ENCODE measurements at regions not wholly inside any gene's neighbourhood (a gene's known extent, or its start where the extent isn't known, plus 50 kb on each side); places are given as distances from the start of the nearest gene placed in this dataset.

DNA sequence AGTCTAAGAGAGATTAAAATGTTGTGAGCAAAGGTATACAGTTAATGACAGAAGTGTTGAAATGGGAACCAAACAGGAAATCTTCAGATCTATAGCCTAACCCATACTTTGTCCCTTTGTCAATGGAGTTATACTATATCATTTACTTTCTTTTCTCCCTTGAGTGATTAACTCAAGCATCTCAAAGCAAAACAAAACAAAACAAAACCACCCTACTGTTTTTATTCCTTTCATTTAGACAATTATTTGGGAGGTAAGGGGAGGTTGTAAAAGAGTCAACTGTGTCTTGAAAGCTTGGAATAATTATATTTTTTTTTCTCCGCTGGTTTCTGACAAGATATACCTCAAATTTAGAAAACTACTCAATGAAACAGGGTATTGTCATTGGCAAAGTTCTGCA, 139.8 kb upstream of the HMGN3 start:
- no peak overlapping the region for H3K56ac ChIP-seq (replicated peaks; ENCODE audit: insufficient read length, low read depth, low read length)
- H3K4me3 ChIP-seq (ENCODE audit: extremely low read depth in 1 of 4, insufficient read depth in 2 of 4, low read depth in 3 of 4, low read length in 4 of 4): no peak overlapping the region
- no peak overlapping the region for H3K4ac ChIP-seq (replicated peaks; ENCODE audit: insufficient read length, low read depth, low read length)
- H3K9ac ChIP-seq (replicated peaks in 1 of 4; ENCODE audit: extremely low read depth in 1 of 4, low read depth in 3 of 4, low read length in 3 of 4): no peak overlapping the region
- FAIRE-seq (no peak), DNase-seq (ENCODE audit: low read depth in 1 of 2, low spot score in 2 of 2) (no peak)
- no peaks in the 10 kb centered on the region for H3K79me1 ChIP-seq (ENCODE audit: low read depth, low read length)
- H3K36me3 ChIP-seq (ENCODE audit: control insufficient read depth in 2 of 4, insufficient read depth in 4 of 4, low read length in 3 of 4): no peaks in the 10 kb centered on the region
- H2BK15ac ChIP-seq (ENCODE audit: low read length): no peak overlapping the region
- 76% methylated on average over 1 of the region's 1 CpG; no CpG with 5 or more reads in 1 of the 2 experiments for WGBS, 2 experiments (ENCODE audit: extremely low coverage in 1 of 2, insufficient coverage in 1 of 2, insufficient read length in 1 of 2, insufficient replicate concordance in 2 of 2, low coverage in 1 of 2, low lambda C conversion rate in 2 of 2, missing lambda C conversion rate in 1 of 2)
- no peak overlapping the region for H2BK5ac ChIP-seq (ENCODE audit: low read depth, low read length)
- no peaks in the 10 kb centered on the region for H3K23me2 ChIP-seq (ENCODE audit: low read depth, low read length)
- no peak overlapping the region for H3K23ac ChIP-seq (ENCODE audit: insufficient read length)
- H2BK120ac ChIP-seq (replicated peaks; ENCODE audit: low read depth, low read length): no peak overlapping the region
- TF ChIP-seq GABPA (IDR thresholded peaks at IDR 0.05; ENCODE audit: borderline replicate concordance, insufficient read depth, low read length) (no peak), POLR2AphosphoS5 (IDR thresholded peaks at IDR 0.05; ENCODE audit: low read depth, low read length) (no peak)
- peaks cover 0 to 8% of the 10 kb centered on the region in 2 experiments; a peak in 2 of 4 replicates for H3K9me3 ChIP-seq (ENCODE audit: insufficient read depth in 2 of 2, low read depth in 1 of 2, low read length in 1 of 2)
- ChIA-PET CTCF (ENCODE audit: partially characterized antibody) (no interaction called here), POLR2A (ENCODE audit: partially characterized antibody) (no interaction called here)
- H3K4me2 ChIP-seq (ENCODE audit: insufficient read depth in 1 of 2, low read depth in 2 of 2, low read length in 2 of 2): no peak overlapping the region
- no peaks in the 10 kb centered on the region; a peak in 1 of 7 replicates for H3K4me1 ChIP-seq (replicated peaks in 1 of 4; ENCODE audit: control insufficient read depth in 3 of 4, insufficient read depth in 4 of 4, low read length in 3 of 4)
- H4K8ac ChIP-seq (ENCODE audit: extremely low read depth, insufficient read depth, low read length): no peak overlapping the region
- H4K20me1 ChIP-seq (replicated peaks in 1 of 2; ENCODE audit: control insufficient read depth in 1 of 2, insufficient read depth in 2 of 2, low read length in 2 of 2): no peaks in the 10 kb centered on the region
- H2AFZ ChIP-seq (ENCODE audit: low read length): no peak overlapping the region
- no peaks in the 10 kb centered on the region for H3K27me3 ChIP-seq (replicated peaks in 1 of 4; ENCODE audit: control insufficient read depth in 3 of 4, extremely low read depth in 1 of 4, insufficient read depth in 3 of 4, low read length in 3 of 4)
- H3K18ac ChIP-seq (ENCODE audit: extremely low read depth, low read length): no peak overlapping the region
- no peaks in the 10 kb centered on the region for H3K79me2 ChIP-seq (ENCODE audit: control insufficient read depth in 1 of 2, insufficient read depth in 2 of 2, low read length in 2 of 2)
- H3K14ac ChIP-seq (ENCODE audit: insufficient read length): no peak overlapping the region
- H4K91ac ChIP-seq (replicated peaks; ENCODE audit: insufficient read length, low read length): no peak overlapping the region
- no peak overlapping the region for H2AK5ac ChIP-seq (ENCODE audit: low read depth, low read length)
- no peak overlapping the region for H3K27ac ChIP-seq (ENCODE audit: low read depth, low read length)
- H4K5ac ChIP-seq (ENCODE audit: insufficient read length, low read depth, low read length): no peak overlapping the region
- no peak overlapping the region for H2BK20ac ChIP-seq (ENCODE audit: low read length)
- H2BK12ac ChIP-seq (ENCODE audit: low read depth, low read length): no peak overlapping the region
